ENCODE measurements at regions not wholly inside any gene's neighbourhood (a gene's known extent, or its start where the extent isn't known, plus 50 kb on each side); places are given as distances from the start of the nearest gene placed in this dataset.

- RAD21 ChIA-PET (ENCODE audit: low non-redundant PET in 1 of 2, low total read pairs in 2 of 2, uncharacterized antibody in 2 of 2, unreplicated experiment in 2 of 2): no interaction called here
- Histone ChIP-seq H3K9me3 (ENCODE audit: control insufficient read depth in 1 of 2, insufficient read depth in 1 of 2, low read depth in 1 of 2, low read length in 2 of 2) (no peaks in the 10 kb centered on the region), H3K9me2 (ENCODE audit: insufficient read depth) (no peaks in the 10 kb centered on the region), H4K20me1 (ENCODE audit: insufficient read depth) (no peaks in the 10 kb centered on the region), H3K4me3 (replicated peaks in 1 of 2; ENCODE audit: low read depth in 1 of 2, low read length in 2 of 2) (no peak overlapping the region), H3K9ac (ENCODE audit: low read length) (no peak overlapping the region), H3K27me3 (ENCODE audit: insufficient read depth, low read length) (no peaks in the 10 kb centered on the region), H3K36me3 (ENCODE audit: control insufficient read depth in 1 of 2, insufficient read depth in 2 of 2, low read length in 2 of 2) (no peaks in the 10 kb centered on the region), H3K27ac (ENCODE audit: low read depth, low read length) (no peak overlapping the region), H3K4me2 (ENCODE audit: low read length) (no peak overlapping the region), H2AFZ (ENCODE audit: low read depth, low read length, poor library complexity, severe bottlenecking) (no peak overlapping the region), H3K4me1 (ENCODE audit: control insufficient read depth in 1 of 2, insufficient read depth in 2 of 2, low read length in 2 of 2) (no peaks in the 10 kb centered on the region), H3K79me2 (ENCODE audit: insufficient read depth, low read length) (no peaks in the 10 kb centered on the region)
- CTCF ChIA-PET: no interaction called here
- intact Hi-C loops (cut with micrococcal nuclease): no loop called here
- ATAC-seq: no peak
- no peak for DNase-seq (ENCODE audit: low read depth, low spot score)
- TF ChIP-seq CEBPB (IDR thresholded peaks at IDR 0.05; ENCODE audit: low read depth): no peak
- POLR2A ChIA-PET: no interaction called here
- BruUV-seq (replicated peaks): no TSS peak
Measured at GRCh38 chr3:28934126-28934813, 346.6 kb upstream of the RBMS3 start.

- Histone ChIP-seq H3K36me3 (ENCODE audit: control insufficient read depth in 1 of 2, insufficient read depth in 2 of 2, low read length in 2 of 2) (no peaks in the 10 kb centered on the region), H3K4me3 (replicated peaks in 1 of 2; ENCODE audit: low read depth in 1 of 2, low read length in 2 of 2) (no peak overlapping the region), H3K9me3 (ENCODE audit: control insufficient read depth in 1 of 2, insufficient read depth in 1 of 2, low read depth in 1 of 2, low read length in 2 of 2) (no peaks in the 10 kb centered on the region), H3K9me2 (ENCODE audit: insufficient read depth) (no peaks in the 10 kb centered on the region), H3K27me3 (ENCODE audit: insufficient read depth, low read length) (no peaks in the 10 kb centered on the region), H3K4me2 (ENCODE audit: low read length) (no peak overlapping the region), H3K27ac (ENCODE audit: low read depth, low read length) (no peak overlapping the region), H2AFZ (ENCODE audit: low read depth, low read length, poor library complexity, severe bottlenecking) (no peak overlapping the region), H3K79me2 (ENCODE audit: insufficient read depth, low read length) (no peaks in the 10 kb centered on the region), H3K4me1 (ENCODE audit: control insufficient read depth in 1 of 2, insufficient read depth in 2 of 2, low read length in 2 of 2) (no peaks in the 10 kb centered on the region), H3K9ac (ENCODE audit: low read length) (no peak overlapping the region), H4K20me1 (ENCODE audit: insufficient read depth) (no peaks in the 10 kb centered on the region)
- BruUV-seq (replicated peaks): no TSS peak
- DNase-seq (ENCODE audit: low read depth, low spot score) (no peak), ATAC-seq (no peak)
- intact Hi-C loops (cut with micrococcal nuclease): no loop called here
- ChIA-PET CTCF (no interaction called here), RAD21 (ENCODE audit: low non-redundant PET in 1 of 2, low total read pairs in 2 of 2, uncharacterized antibody in 2 of 2, unreplicated experiment in 2 of 2) (no interaction called here), POLR2A (no interaction called here)
- TF ChIP-seq POLR2AphosphoS5 (IDR thresholded peaks at IDR 0.05; ENCODE audit: low read depth, low read length) (no peak), MAX (IDR thresholded peaks at IDR 0.05) (no peak), EZH2 (IDR thresholded peaks at IDR 0.05) (no peak), CTCF (IDR thresholded peaks at IDR 0.05 in 2 of 3, conservative IDR thresholded peaks at IDR 0.05 in 1 of 3; ENCODE audit: borderline replicate concordance in 1 of 3, insufficient read depth in 1 of 3, low read depth in 2 of 3, low read length in 2 of 3) (no peak), RAD21 (IDR thresholded peaks at IDR 0.05; ENCODE audit: low read depth) (no peak), ELF1 (IDR thresholded peaks at IDR 0.05; ENCODE audit: borderline replicate concordance, low read depth) (no peak), REST (IDR thresholded peaks at IDR 0.05; ENCODE audit: low read depth) (no peak), CEBPB (IDR thresholded peaks at IDR 0.05; ENCODE audit: low read depth) (no peak), EZH2phosphoT487 (IDR thresholded peaks at IDR 0.05; ENCODE audit: borderline replicate concordance) (no peak), EGR1 (IDR thresholded peaks at IDR 0.05; ENCODE audit: low read depth) (no peak), ZFX (IDR thresholded peaks at IDR 0.05) (no peak), FOSL1 (IDR thresholded peaks at IDR 0.05; ENCODE audit: low read depth) (no peak), ATF3 (IDR thresholded peaks at IDR 0.05) (no peak), JUND (IDR thresholded peaks at IDR 0.05) (no peak)
Measured at GRCh38 chr3:28935146-28935545, 345.7 kb upstream of the RBMS3 start.

Measured in HCT116 (cell line).